ENCODE measurements at regions not wholly inside any gene's neighbourhood (a gene's known extent, or its start where the extent isn't known, plus 50 kb on each side); places are given as distances from the start of the nearest gene placed in this dataset.

DNA sequence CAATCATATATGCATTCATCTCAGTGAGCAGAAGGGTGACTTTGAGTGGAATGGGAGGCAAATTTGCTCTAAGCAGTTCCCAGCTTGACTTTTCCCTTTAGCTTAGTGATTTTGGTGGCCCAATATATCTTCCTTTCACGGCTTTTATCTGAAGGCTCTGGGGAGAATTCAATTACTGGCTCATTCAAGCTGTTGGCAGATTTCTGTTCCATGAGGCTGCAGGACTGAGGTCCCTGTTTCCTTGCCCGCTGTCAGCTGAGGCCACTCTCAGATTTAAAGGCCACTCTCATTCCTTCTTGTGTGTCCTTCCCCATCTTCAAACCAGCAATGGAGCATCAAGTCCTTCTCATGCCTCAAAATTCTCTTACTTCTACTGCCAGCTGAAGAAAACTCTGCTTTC, 170.4 kb upstream of the ATP10A start:
- TF ChIP-seq POLR2A (IDR thresholded peaks at IDR 0.05), result no peak
- TF ChIP-seq, protein P1, sequence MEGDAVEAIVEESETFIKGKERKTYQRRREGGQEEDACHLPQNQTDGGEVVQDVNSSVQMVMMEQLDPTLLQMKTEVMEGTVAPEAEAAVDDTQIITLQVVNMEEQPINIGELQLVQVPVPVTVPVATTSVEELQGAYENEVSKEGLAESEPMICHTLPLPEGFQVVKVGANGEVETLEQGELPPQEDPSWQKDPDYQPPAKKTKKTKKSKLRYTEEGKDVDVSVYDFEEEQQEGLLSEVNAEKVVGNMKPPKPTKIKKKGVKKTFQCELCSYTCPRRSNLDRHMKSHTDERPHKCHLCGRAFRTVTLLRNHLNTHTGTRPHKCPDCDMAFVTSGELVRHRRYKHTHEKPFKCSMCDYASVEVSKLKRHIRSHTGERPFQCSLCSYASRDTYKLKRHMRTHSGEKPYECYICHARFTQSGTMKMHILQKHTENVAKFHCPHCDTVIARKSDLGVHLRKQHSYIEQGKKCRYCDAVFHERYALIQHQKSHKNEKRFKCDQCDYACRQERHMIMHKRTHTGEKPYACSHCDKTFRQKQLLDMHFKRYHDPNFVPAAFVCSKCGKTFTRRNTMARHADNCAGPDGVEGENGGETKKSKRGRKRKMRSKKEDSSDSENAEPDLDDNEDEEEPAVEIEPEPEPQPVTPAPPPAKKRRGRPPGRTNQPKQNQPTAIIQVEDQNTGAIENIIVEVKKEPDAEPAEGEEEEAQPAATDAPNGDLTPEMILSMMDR (IDR thresholded peaks at IDR 0.05), result no peak

Data from body of pancreas (tissue), 4 donors.